Neural cell (in vitro differentiated cells): ENCODE measurements at regions not wholly inside any gene's neighbourhood (a gene's known extent, or its start where the extent isn't known, plus 50 kb on each side); places are given as distances from the start of the nearest gene placed in this dataset.

ENCODE experiments used
- H2AFZ ChIP-seq: fragments of 200-600, 300-800 bp; sonication (generic), shearing (Covaris generic); 2 replicates; pipeline ENCODE4 v1.6.0; 2014; ENCODE audit warnings: low read depth, mild to moderate bottlenecking, antibody characterized with exemption, low read length, moderate library complexity
- H3F3A ChIP-seq: fragments of 200-600 bp; shearing (Covaris generic); 2 replicates; pipeline ENCODE4 v1.6.1; 2016; ENCODE audit warnings: mild to moderate bottlenecking, moderate library complexity, mixed read lengths, antibody characterized with exemption, low read length; ENCODE audit not compliant: insufficient read depth, poor library complexity, severe bottlenecking
- H3K27ac ChIP-seq: fragments of 200-600, 300-800 bp; sonication (generic), shearing (Covaris generic); 2 replicates; pipeline ENCODE4 v1.5.1; 2014; ENCODE audit warnings: mild to moderate bottlenecking, low read length, moderate library complexity
- H3K27me3 ChIP-seq: fragments of 300-800, 200-600 bp; sonication (generic), shearing (Covaris generic); 2 replicates; pipeline ENCODE4 v1.6.0; 2014; ENCODE audit warnings: mild to moderate bottlenecking, low read depth, low read length, moderate library complexity; ENCODE audit not compliant: insufficient read depth
- H3K36me3 ChIP-seq: fragments of 300-800, 200-600 bp; sonication (generic), shearing (Covaris generic); 2 replicates; pipeline ENCODE4 v1.5.1; 2014; ENCODE audit warnings: mild to moderate bottlenecking, antibody characterized with exemption, low read length, moderate library complexity; ENCODE audit not compliant: insufficient read depth
- H3K4me2 ChIP-seq: fragments of 300-800, 200-600 bp; sonication (generic), shearing (Covaris generic); 2 replicates; pipeline ENCODE4 v1.6.0; 2014; ENCODE audit warnings: mild to moderate bottlenecking, low read length
- H3K4me3 ChIP-seq: fragments of 300-800, 200-600 bp; sonication (generic), shearing (Covaris generic); 2 replicates; pipeline ENCODE4 v1.5.1; 2014; ENCODE audit warnings: mild to moderate bottlenecking, low read length, moderate library complexity
- H3K79me2 ChIP-seq: fragments of 200-600 bp; shearing (Covaris generic); replicated peaks from 2 replicates; pipeline ENCODE4 v1.6.0; 2014; ENCODE audit warnings: mild to moderate bottlenecking, low read length, moderate library complexity; ENCODE audit not compliant: insufficient read depth
- H3K9ac ChIP-seq: fragments of 300-800, 200-600 bp; sonication (generic), shearing (Covaris generic); 2 replicates; pipeline ENCODE4 v1.6.1; 2016; ENCODE audit warnings: mild to moderate bottlenecking, low read length, mixed read lengths
- H3K9me2 ChIP-seq: fragments of 200-600 bp; shearing (Covaris generic); 2 replicates; pipeline ENCODE4 v1.6.1; 2016; ENCODE audit warnings: mild to moderate bottlenecking, low read length, mixed read lengths; ENCODE audit not compliant: insufficient read depth
- H3K9me3 ChIP-seq: fragments of 200-600, 300-800 bp; sonication (generic), shearing (Covaris generic); 2 replicates; pipeline ENCODE4 v1.6.1; 2016; ENCODE audit warnings: mild to moderate bottlenecking, mixed run types, low read length, moderate library complexity, mixed read lengths
- H4K20me1 ChIP-seq: fragments of 200-600 bp; shearing (Covaris generic); 2 replicates; pipeline ENCODE4 v1.6.1; 2016; ENCODE audit warnings: mild to moderate bottlenecking, mixed run types; ENCODE audit not compliant: insufficient read depth
- CTCF ChIP-seq: fragments of 450-650 bp; IDR thresholded peaks from 2 replicates; pipeline ENCODE4 v1.5.1; 2014; ENCODE audit warnings: antibody characterized with exemption, mild to moderate bottlenecking, moderate library complexity; ENCODE audit not compliant: poor library complexity, severe bottlenecking
- EP300 ChIP-seq: fragments of 450-650 bp; conservative IDR thresholded peaks from 2 replicates; pipeline ENCODE4 v1.6.1; 2014; ENCODE audit warnings: antibody characterized with exemption, mild to moderate bottlenecking, moderate library complexity; ENCODE audit not compliant: poor library complexity, severe bottlenecking
- EZH2 ChIP-seq: fragments of 200-600, 300-800 bp; shearing (Covaris generic), sonication (generic); IDR thresholded peaks from 2 replicates; pipeline ENCODE4 v1.6.1; 2014; ENCODE audit warnings: antibody characterized with exemption, low read length, borderline replicate concordance, mild to moderate bottlenecking; ENCODE audit not compliant: insufficient read depth, poor library complexity, severe bottlenecking
- MXI1 ChIP-seq: fragments of 450-650 bp; conservative IDR thresholded peaks from 2 replicates; pipeline ENCODE4 v1.6.1; 2014; ENCODE audit warnings: antibody characterized with exemption, mild to moderate bottlenecking; ENCODE audit not compliant: poor library complexity, severe bottlenecking
- POLR2AphosphoS5 ChIP-seq: IDR thresholded peaks from 2 replicates; pipeline ENCODE4 v1.6.1; 2012
- RAD21 ChIP-seq: fragments of 450-650 bp; conservative IDR thresholded peaks from 2 replicates; pipeline ENCODE4 v1.6.1; 2014; ENCODE audit warnings: antibody characterized with exemption, mild to moderate bottlenecking, moderate library complexity
- REST ChIP-seq: IDR thresholded peaks from 2 replicates; pipeline ENCODE4 v1.6.1; 2012; ENCODE audit warnings: borderline replicate concordance
- SMC3 ChIP-seq: fragments of 450-650 bp; conservative IDR thresholded peaks from 2 replicates; pipeline ENCODE4 v1.6.1; 2014; ENCODE audit warnings: antibody characterized with exemption, mild to moderate bottlenecking, moderate library complexity; ENCODE audit not compliant: poor library complexity
- TAF1 ChIP-seq: IDR thresholded peaks from 2 replicates; pipeline ENCODE4 v1.6.1; 2012; ENCODE audit warnings: low read depth

GRCh38 chr15:29204369-29204755 lies 65.3 kb downstream of the NSMCE3 start:
- TF ChIP-seq RAD21 (no peak), TAF1 (no peak), EZH2 (no peak), MXI1 (no peak), SMC3 (no peak), POLR2AphosphoS5 (no peak), REST (no peak), EP300 (no peak), CTCF (no peak)
- H3K79me2 ChIP-seq = no peaks in the 10 kb centered on the region
- H3K4me2 ChIP-seq = no peak overlapping the region
- no peaks in the 10 kb centered on the region for H3K27me3 ChIP-seq
- H4K20me1 ChIP-seq = no peaks in the 10 kb centered on the region
- H2AFZ ChIP-seq = no peak overlapping the region
- H3K27ac ChIP-seq = no peak overlapping the region
- H3K9me3 ChIP-seq = no peaks in the 10 kb centered on the region
- no peak overlapping the region for H3K4me3 ChIP-seq
- H3K36me3 ChIP-seq = no peaks in the 10 kb centered on the region
- no peak overlapping the region for H3K9ac ChIP-seq
- H3F3A ChIP-seq = no peaks in the 10 kb centered on the region
- no peaks in the 10 kb centered on the region for H3K9me2 ChIP-seq

DNA sequence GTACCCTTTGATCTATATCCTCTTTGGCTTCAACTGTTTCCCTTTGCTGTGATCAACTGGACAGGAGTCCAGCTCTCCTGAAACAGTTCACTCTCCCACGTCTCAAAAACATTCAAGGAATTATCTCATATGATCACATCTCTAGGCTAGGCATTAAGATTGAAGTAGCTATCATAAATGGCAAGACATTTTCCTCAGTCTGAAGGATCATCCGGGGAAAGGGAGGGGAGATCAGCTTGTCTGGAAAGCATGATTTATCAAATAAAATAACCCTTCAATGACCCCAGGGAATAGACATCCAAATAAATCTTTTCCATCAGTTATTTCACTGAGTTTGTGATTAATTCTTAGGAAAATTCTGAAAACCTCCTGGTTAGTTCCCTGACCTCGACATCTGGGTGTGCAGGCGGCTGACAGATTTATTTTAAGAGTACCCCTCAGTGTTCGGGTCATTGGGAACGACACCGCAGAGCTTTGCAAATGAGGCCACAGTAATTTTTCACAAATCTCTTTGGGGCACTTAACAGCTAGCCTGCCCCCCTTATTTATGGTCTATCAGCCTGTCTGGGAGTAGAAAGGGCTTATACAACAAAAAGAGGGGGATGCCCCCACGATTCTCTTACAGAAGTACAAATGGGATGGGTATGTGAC lies 65.8 kb downstream of the NSMCE3 start:
- Histone ChIP-seq H4K20me1 (no peaks in the 10 kb centered on the region), H3K9ac (no peak overlapping the region), H3K9me2 (no peaks in the 10 kb centered on the region), H3K4me3 (no peak overlapping the region), H3K36me3 (no peaks in the 10 kb centered on the region), H3K9me3 (no peaks in the 10 kb centered on the region), H2AFZ (no peak overlapping the region), H3K27me3 (no peaks in the 10 kb centered on the region), H3K79me2 (no peaks in the 10 kb centered on the region), H3F3A (no peaks in the 10 kb centered on the region), H3K4me2 (no peak overlapping the region), H3K27ac (no peak overlapping the region)
- TF ChIP-seq RAD21 (no peak), REST (no peak), POLR2AphosphoS5 (no peak), MXI1 (no peak), SMC3 (no peak), EP300 (no peak), CTCF (no peak), EZH2 (no peak), TAF1 (no peak)
